ENCODE measurements at regions not wholly inside any gene's neighbourhood (a gene's known extent, or its start where the extent isn't known, plus 50 kb on each side); places are given as distances from the start of the nearest gene placed in this dataset.

GRCh38 chr11:37504060-37504611 lies 906.1 kb upstream of the RAG2 start:
- POLR2A ChIA-PET = no interaction called here
- BruUV-seq (replicated peaks) = no TSS peak

GRCh38 chr11:37503411-37504059 lies 905.5 kb upstream of the RAG2 start:
- TF ChIP-seq EZH2phosphoT487 (IDR thresholded peaks at IDR 0.05; ENCODE audit: borderline replicate concordance, low read depth, low read length) (no peak), CTCF (conservative IDR thresholded peaks at IDR 0.05; ENCODE audit: low read length) (no peak)
- no peaks in the 10 kb centered on the region for H3K36me3 ChIP-seq (ENCODE audit: insufficient read depth, low read length)
- H3K79me2 ChIP-seq (ENCODE audit: insufficient read depth, low read depth, low read length) = no peaks in the 10 kb centered on the region
- no peaks in the 10 kb centered on the region for H4K20me1 ChIP-seq (ENCODE audit: insufficient read depth, low read length)
- intact Hi-C loops (cut with micrococcal nuclease; ENCODE audit: unreplicated experiment) = no loop called here
- H2AFZ ChIP-seq (ENCODE audit: low read length) = no peak overlapping the region
- H3K4me2 ChIP-seq (ENCODE audit: low read length) = no peak overlapping the region
- no peak for DNase-seq (ENCODE audit: low spot score)
- no TSS peak for BruUV-seq (replicated peaks)
- H3K9me2 ChIP-seq (ENCODE audit: insufficient read depth, low read length) = no peaks in the 10 kb centered on the region
- CTCF ChIA-PET (ENCODE audit: unreplicated experiment) = no interaction called here
- POLR2A ChIA-PET = no interaction called here
- H3K9me3 ChIP-seq (ENCODE audit: low read length) = peaks cover 4% of the 10 kb centered on the region; the same call in 1 of the 2 replicates
- H3K27ac ChIP-seq (ENCODE audit: low read depth, low read length, poor library complexity, severe bottlenecking) = no peak overlapping the region
- no peak overlapping the region for H3K4me3 ChIP-seq (ENCODE audit: low read depth, low read length, poor library complexity, severe bottlenecking)
- no peaks in the 10 kb centered on the region for H3K4me1 ChIP-seq (ENCODE audit: insufficient read depth, low read length, poor library complexity, severe bottlenecking)

More at GRCh38 chr11:37504060-37504611, 906.1 kb upstream of the RAG2 start:
- Histone ChIP-seq H3K4me1 (ENCODE audit: insufficient read depth, low read length, poor library complexity, severe bottlenecking) (no peaks in the 10 kb centered on the region), H3K4me2 (ENCODE audit: low read length) (no peak overlapping the region), H3K27ac (ENCODE audit: low read depth, low read length, poor library complexity, severe bottlenecking) (no peak overlapping the region), H3K4me3 (ENCODE audit: low read depth, low read length, poor library complexity, severe bottlenecking) (no peak overlapping the region), H3K36me3 (ENCODE audit: insufficient read depth, low read length) (no peaks in the 10 kb centered on the region), H2AFZ (ENCODE audit: low read length) (no peak overlapping the region), H4K20me1 (ENCODE audit: insufficient read depth, low read length) (no peaks in the 10 kb centered on the region), H3K9me3 (ENCODE audit: low read length) (no peaks in the 10 kb centered on the region), H3K79me2 (ENCODE audit: insufficient read depth, low read depth, low read length) (no peaks in the 10 kb centered on the region), H3K9me2 (ENCODE audit: insufficient read depth, low read length) (no peaks in the 10 kb centered on the region)
- no peak for DNase-seq (ENCODE audit: low spot score)
- intact Hi-C loops (cut with micrococcal nuclease; ENCODE audit: unreplicated experiment) = no loop called here
- CTCF ChIA-PET (ENCODE audit: unreplicated experiment) = no interaction called here
- no peak for TF ChIP-seq CTCF (conservative IDR thresholded peaks at IDR 0.05; ENCODE audit: low read length)
- TF ChIP-seq EZH2phosphoT487 (IDR thresholded peaks at IDR 0.05; ENCODE audit: borderline replicate concordance, low read depth, low read length) = no peak

GRCh38 chr11:37502202-37502601 lies 904.2 kb upstream of the RAG2 start:
- Histone ChIP-seq H3K9me3 (ENCODE audit: low read length) (peaks cover 4% of the 10 kb centered on the region; the same call in 1 of the 2 replicates), H3K4me3 (ENCODE audit: low read depth, low read length, poor library complexity, severe bottlenecking) (no peak overlapping the region), H3K79me2 (ENCODE audit: insufficient read depth, low read depth, low read length) (no peaks in the 10 kb centered on the region), H4K20me1 (ENCODE audit: insufficient read depth, low read length) (no peaks in the 10 kb centered on the region), H2AFZ (ENCODE audit: low read length) (no peak overlapping the region), H3K27ac (ENCODE audit: low read depth, low read length, poor library complexity, severe bottlenecking) (no peak overlapping the region), H3K9me2 (ENCODE audit: insufficient read depth, low read length) (no peaks in the 10 kb centered on the region), H3K4me1 (ENCODE audit: insufficient read depth, low read length, poor library complexity, severe bottlenecking) (no peaks in the 10 kb centered on the region), H3K36me3 (ENCODE audit: insufficient read depth, low read length) (no peaks in the 10 kb centered on the region), H3K4me2 (ENCODE audit: low read length) (no peak overlapping the region)
- CTCF ChIA-PET (ENCODE audit: unreplicated experiment) = no interaction called here
- POLR2A ChIA-PET = no interaction called here
- no TSS peak for BruUV-seq (replicated peaks)
- DNase-seq (ENCODE audit: low spot score) = no peak
- TF ChIP-seq CTCF (conservative IDR thresholded peaks at IDR 0.05; ENCODE audit: low read length) (no peak), EZH2phosphoT487 (IDR thresholded peaks at IDR 0.05; ENCODE audit: borderline replicate concordance, low read depth, low read length) (no peak)
- intact Hi-C loops (cut with micrococcal nuclease; ENCODE audit: unreplicated experiment) = no loop called here

All from OCI-LY7 (cell line).